Muscle of arm (tissue), 1 donor: ENCODE measurements at regions not wholly inside any gene's neighbourhood (a gene's known extent, or its start where the extent isn't known, plus 50 kb on each side); places are given as distances from the start of the nearest gene placed in this dataset.
"Not testable (repeated sequence)": the region's sequence is repeated elsewhere in the genome, so short reads cannot be mapped to it uniquely, and the experiment has no call there.

Source experiments
- DNase-seq: peaks from one replicate; pipeline ENCODE4 v3.0.0-alpha.2; 2013

DNA sequence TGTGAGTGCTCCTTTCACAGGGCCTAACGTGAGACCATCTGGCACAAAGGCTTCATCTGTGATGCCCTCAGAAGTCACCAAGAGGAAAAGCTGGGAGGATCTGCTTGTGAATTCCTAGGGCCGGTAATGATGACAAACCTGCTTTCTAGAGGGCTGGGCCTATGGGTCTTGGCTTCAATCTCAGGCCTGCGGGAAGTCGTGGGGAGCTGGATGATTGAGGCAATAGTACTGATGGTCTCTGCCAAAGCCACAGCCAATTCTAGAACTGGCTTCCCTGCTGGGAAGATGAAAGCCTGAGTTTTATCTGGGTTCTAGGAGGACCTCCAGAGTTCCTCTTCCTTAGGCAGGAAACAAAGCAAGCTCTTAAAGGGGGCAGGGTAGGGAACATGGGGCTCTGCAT, 102.7 kb downstream of the TMEM215 start:
- no peak for DNase-seq

DNA sequence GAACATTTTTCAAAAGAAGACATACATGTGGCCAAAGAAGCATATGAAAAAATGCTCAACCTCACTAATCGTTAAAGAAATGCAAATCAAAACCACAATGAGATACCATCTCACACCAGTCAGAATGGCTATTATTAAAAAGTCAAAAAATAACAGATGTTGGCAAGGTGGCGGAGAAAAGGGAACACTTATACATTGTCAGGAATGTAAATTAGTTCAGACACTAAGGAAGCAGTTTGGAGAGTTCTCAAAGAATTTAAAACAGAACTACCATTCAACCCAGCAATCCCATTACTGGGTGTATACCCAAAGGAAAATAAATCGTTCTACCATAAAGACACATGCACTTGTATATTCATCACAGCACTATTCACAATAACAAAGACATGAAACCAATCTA, 106.9 kb downstream of the APTX start:
- not testable (repeated sequence) for DNase-seq

DNA sequence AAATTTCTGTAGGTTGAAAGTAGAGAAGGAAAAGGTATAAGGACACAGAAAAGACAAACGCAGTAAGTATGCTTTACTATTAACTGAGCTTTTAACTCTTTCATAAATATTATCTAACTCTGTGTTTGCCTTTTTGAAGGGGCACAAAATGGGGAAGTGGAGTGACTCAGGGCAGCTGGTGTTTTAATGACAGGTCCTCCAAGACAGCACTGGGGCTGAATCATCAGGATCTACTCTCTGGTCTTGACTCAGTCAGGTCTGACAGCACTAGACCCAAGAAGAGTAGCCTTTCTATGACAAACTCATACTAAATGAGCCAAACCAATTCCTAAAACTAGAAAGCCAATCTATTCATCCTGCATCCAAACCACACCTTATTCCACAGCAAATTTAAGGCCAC, 102.2 kb downstream of the APTX start:
- DNase-seq: no peak

DNA sequence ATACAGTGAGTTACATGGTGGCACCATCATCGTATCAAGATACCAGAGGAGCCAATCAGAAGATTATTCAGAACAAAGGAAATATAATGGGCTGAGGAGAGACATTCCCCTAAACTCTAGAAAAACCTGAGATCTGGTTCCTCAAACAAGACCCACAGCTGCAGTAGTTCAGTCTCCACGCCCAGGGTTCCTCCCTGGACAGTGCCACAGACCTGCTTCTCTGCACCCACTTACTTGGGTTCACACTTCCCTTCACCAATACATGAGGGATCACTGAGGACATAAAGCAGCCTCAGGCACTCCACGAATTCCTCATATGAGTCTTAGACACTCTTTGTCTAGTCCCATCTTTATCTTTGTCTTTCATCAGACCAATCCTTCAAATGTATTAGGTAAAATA, 101.7 kb downstream of the APTX start:
- DNase-seq: no peak

DNA sequence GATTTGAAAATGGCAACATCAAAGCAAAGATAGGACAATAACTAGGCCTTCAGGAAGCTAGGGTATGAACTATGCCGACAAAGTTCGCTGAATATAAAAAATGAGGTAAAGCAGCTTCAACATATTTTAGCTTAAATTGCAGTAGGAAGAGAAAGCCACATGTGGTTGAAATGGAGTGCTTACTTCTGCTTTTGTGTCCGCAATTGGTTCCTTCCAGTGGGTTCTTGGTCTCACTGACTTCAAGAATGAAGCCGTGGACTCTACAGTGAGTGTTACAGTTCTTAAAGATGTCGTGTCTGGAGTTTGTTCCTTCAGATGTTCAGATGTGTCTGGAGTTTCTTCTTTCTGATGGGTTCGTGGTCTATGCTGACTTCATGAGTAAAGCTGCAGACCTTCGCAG, 95.2 kb downstream of the APTX start:
- no peak for DNase-seq

DNA sequence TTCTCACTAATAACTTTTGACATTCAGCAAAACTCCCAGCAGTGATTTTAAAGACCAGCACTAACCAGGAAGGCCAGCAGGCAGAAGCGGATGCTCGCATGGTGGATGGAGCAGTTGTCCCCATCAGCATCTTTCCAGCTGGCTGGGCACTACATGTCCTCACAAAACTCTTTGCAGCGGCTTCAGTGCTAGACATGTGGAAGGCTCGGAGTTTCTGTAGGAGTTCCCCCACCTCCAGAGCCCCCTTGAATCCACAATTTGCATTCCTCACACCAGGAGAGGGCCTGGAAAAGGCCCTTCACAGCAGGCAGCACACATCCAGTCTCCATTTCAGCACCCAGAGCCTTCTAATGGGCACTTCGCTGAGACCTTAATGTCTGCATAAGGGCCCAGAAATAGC, 85.6 kb downstream of the APTX start:
- DNase-seq: no peak

DNA sequence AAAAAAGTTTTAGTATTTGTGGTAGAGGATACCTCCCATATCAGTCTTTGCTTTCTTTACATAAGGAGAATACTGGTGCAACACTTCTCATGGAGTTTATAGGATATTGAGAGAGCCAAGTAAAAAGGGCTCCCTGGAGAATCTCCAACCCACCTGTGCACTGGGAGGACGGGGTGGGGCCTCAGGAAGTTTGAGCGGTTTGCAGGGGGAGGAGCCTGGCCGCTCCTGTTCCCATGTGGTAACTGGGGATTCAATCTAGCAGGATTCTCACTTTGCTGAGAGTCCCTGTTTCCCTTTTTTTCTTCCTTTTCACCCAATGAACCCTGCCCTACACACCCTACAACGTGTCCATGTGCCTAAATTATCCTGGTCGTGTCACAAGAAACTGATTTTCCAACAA, 82.8 kb downstream of the APTX start:
- DNase-seq: no peak
